Stimulated activated CD4-positive, alpha-beta T cell treated with anti-CD3 and anti-CD28 coated beads, TNF-alpha, amount 100 ng/mL, for 1 hour (primary cell): ENCODE measurements at regions not wholly inside any gene's neighbourhood (a gene's known extent, or its start where the extent isn't known, plus 50 kb on each side); places are given as distances from the start of the nearest gene placed in this dataset.

Experiments
- DNase-seq, 3 donors: peaks; one replicate each; pipeline ENCODE4 v3.0.0-alpha.2; 2020; ENCODE audit warnings: low read depth in 3 of 3, low spot score in 1 of 3

DNA sequence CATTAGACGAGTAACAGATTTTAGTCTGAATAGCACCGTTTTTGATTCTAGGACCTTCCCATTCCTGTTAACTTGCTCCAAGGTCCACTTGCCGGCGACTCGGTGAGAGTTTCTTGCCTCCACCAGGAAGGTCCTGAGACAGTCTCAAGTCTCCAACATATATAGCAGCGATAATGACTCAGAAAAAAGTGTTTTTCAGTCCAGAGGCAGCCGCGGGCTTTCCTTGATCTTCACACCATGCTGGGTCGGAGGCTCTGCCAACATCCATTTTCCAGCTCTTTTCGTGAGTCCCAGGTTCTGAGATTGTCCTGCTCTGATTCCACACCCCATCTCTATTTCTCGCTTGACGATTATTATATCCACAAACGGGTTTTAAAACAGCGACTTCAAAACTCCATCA lies 170.5 kb downstream of the GPX5 start:
- no peak for DNase-seq

DNA sequence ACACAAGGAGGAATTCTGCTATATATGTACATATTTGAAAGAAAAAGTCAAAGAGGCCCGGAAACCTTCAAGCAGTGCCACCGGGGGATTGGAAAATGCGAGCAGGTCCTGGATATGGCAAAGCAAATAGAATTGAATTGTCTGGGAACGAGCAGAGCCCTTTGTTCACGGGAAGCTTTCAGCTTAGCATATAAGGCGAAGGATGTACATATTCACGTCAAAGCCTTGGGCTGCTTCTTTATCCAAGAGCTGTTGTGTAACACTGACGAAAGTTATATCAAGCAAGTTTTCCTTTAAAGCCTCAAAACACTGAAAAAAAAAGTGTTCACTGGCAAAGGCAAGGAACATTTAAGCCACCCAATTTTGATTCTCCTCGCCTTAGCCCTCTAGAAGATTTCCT lies 171.0 kb downstream of the GPX5 start:
- DNase-seq: no peak

DNA sequence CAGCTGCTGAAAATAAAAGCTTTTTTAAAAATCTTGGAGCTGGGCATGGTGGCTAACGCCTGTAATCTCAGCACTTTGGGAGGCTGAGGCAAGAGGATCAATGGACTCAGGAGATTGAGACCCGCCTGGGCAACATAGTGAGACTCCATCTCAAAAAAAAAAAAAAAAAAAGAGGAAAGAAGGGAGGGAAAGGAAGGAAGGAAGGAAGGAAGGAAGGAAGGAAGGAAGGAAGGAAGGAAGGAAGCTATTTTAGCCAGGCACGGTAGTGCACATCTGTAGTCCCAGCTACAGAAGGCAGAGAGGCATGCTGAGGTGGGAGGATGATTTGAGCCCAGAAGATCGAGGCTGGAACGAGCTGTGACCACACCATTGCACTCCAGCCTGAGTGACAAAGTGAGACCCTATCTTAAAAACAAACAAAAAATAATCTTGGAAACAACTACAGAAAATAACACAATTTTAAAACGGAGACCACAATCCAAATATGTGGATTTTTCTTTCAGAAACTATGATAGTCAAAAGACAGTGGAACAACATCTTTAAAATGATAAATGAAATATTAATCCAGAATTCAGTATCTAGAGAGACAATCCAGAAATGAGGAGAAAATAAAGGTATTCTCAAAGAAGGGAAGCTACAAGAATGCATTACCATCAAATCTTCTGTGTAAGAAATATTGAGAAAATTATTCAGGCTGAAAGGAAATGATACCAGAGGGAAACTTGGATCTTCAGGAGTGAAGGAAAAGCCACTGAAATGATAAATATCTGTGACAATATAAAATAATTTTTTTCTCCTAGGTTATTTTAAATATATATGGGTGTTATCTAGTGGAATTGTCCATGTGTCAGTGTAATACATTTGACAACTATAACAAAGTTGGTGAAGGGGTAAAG lies 182.0 kb downstream of the GPX5 start:
- no peak for DNase-seq

DNA sequence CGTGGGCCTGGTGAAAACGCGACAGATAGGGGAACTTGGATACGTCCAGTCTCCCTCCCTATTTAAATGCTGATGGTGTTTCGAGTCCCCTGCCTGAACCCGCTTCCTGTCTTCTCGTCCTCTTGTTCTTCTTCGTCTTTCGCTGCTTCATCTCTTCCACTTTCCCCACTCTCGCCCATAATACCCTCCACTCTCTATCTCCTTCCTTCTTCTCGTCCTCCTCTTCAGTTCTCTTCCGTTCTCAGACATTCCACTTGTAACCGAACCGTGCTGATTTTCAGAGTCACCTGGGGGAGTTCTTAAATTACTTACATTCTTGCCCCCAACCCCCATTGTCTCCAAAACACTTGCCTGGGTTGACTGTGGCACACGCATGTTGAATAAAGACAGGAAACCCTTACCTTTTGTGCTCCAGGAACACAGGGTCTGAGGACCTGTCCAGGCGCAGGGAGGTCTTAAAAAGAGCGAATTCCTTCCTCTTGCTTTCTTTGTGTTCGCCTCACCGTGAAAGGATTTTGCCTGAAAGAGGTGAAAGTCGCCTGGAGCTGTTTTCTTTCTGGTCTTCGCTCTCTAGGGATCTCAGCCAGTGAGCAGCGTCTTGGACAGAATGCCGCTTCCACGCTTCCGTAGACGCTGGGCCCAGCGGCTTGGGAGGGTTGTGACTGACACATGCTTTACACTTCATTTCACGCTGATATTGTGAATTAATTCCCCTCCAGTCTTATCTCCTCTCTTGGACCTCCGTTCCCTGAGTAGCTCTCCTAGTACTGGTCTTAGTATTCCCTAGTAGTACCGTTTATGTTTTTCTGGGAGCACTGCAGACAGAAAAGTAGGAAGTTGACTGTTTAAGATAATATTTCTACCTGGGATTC lies 184.0 kb downstream of the GPX5 start:
- no peak for DNase-seq

DNA sequence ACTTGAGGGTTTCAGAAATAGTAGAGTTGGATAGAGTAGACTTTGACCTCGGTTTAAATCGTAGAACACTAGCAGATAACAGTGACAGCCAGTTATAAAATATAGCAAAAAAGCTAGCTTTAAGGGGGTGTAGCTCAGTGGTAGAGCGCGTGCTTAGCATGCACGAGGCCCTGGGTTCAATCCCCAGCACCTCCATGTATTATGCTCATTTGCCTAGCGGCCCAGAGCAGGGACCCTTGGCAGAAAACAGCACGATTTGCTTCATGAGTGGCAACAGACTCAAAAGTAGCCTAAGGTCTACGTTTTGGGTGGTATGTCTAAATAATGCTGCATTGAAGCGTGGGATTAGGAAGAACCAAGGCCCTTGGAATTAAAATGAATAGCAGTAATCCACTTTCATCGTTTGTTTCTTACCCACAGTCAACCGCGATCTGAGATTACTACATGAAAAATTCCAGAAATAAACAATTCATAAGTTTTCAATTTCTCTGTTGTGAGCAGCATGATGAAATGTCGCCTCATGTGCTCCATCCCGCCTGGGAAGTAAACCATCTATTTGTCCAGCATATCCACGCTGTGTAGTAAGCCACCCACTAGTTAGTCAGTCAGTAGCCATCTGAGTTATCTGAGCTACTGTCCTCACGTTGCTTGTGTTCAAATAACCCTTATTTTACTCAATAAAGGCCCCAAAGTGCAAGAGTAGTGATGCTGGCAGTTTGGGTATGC lies 184.9 kb downstream of the GPX5 start:
- DNase-seq: no peak

DNA sequence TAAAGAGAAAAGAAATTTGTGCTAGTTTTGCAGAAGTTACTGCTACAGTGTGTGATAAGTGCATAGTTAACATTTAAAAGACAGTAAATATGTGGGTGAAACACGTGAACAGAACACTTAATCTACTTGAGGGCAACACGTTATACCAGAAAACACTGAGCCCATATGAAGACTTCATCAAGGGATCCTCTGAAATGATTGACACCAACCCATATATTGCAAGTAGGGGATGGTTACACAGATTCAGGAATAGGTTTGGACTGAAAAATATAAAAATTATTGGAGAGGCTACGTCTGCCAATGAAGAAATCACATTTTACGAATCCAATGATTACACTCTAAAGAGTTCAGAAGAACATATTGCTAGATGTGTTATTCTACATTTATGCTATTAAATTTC lies 185.6 kb downstream of the GPX5 start:
- DNase-seq: no peak

DNA sequence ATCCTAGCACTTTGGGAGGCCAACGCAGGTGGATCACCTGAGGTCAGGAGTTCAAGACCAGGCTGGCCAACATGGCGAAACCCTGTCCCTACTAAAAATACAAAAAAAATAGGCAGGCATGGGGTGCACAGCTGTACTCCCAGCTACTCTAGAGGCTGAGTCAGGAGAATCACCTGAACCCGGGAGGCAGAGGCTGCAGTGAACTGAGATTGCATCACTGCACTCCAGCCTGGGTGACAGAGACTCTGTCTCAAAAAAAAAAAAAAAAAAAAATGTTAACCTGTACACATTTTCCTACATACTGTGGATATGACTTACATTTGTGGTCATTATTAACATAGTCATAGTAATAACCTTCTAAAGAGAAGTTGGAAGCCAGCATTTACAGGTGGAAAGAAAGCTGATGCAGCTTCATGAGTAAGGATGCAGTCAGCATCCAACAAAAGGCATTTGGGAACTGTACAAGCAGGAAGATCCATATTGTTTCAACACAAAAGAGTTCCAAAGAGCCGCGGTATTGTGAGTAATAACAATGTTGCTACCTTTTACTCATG lies 186.2 kb downstream of the GPX5 start:
- no peak for DNase-seq

DNA sequence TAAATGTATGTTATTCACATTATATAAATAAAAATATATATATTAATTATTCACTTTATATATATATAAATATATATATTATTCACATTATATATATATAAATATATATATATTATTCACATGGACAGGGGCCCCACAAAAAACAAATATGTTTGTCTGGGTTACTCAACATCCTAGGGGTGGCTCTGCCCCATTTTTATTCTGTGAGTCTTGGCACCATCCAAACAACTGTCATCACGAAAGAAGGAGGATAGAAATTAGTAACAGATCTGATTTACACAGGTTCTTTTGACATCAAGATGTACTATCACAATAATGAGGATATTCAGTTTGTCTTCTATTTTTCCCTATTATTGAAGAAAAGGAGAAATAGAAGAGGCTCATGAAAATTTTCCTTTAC lies 187.3 kb downstream of the GPX5 start:
- no peak for DNase-seq

DNA sequence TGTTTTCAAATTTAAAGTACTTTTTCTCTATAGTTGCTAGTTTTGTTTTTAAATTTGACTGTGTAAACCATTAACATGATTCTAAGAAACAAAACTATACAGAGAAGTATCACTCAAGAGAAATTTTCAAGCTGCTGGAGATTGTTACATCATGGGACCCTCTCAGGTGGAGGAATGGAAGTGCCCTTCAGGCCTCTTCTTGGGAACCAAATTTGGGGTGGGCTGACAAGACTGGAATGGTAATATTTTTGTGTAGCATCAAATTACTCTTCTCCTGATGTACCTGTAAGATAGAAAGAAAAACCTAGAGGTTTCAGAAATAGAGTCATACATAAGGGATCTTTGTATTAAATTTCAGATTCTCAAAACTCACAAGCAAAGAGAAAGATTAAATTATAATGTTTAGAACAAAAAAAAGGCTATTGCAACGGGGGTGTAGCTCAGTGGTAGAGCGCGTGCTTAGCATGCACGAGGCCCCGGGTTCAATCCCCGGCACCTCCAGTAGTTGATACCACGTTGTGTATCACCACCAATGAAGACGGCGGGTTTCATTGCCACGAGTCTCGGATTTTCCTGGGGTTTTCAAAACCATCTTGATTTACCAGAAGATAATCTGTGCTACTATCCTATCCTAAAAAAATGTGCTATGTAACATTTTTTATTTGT lies 193.7 kb downstream of the GPX5 start:
- DNase-seq: no peak

DNA sequence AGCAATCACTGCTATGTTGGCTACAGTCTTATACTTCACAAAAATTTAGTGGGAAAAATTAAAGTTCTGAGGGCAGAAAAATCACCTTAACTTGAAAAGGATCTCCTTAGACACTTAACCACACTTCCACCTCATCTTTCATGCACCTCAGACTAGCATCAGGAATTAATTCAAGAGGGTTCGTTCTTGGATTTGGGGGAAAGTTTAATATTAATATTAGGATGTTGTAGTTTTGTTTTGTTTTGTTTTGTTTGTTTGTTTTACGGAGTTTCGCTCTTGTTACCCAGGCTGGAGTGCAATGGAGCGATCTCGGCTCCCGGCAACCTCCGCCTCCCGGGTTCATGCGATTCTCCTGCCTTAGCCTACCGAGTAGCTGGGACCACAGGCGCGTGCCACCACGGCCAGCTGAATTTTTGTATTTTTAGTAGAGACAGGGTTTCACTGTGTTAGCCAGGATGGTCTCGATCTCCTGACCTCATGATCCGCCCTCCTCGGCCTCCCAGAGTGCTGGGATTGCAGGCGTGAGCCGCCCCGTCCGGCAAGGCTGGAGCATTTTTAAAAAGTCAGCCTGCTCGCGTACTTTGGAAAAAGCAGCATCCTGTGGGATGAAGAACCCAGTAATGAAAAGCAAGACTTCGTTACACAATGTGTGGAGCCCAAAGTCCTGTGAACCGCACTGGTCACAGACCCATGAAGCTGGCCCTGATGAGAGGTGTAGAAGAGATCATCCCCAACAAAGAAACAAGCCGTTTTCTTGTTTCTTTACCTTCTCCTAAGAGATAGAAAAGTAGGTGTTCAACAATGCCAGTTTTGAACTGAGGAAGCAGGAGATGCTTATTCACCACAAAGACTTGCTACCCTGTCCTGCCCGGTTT lies 194.9 kb downstream of the GPX5 start:
- no peak for DNase-seq

DNA sequence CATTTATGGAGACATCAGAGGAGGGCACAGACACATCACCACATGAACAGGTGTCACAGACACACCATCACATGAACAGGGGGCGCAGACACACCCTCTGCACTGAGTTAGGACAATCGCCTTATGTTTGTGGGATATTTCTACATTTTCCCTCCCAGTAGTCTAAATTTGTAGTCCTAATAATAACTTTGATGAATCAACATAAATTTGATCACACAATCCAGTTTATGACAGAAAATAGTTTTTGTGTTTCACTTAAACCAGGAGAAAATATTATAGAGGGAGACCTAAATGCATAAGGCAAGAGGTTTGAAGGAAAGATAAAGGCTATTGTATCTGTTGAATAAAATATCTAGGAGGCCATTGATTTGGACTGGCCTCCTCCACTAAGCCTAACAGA lies 195.7 kb downstream of the GPX5 start:
- DNase-seq: no peak

DNA sequence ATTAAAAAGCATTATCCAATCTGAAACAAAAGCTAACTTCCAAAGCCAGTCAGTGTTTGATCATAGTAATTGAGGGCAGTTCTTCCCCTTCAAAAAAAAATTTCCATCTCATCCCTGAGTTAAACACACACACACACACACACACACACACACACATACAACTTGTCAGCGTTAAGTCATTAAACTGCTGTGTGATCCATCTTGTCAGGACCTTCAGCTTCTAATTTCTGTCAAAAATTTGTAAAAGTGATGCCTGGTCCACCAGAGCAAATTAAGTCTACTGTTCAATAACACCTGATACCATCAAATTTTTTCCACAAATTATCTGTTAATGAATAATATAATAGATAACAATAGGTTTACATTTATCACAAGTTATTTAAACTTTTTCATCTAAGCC lies 198.7 kb downstream of the GPX5 start:
- no peak for DNase-seq

DNA sequence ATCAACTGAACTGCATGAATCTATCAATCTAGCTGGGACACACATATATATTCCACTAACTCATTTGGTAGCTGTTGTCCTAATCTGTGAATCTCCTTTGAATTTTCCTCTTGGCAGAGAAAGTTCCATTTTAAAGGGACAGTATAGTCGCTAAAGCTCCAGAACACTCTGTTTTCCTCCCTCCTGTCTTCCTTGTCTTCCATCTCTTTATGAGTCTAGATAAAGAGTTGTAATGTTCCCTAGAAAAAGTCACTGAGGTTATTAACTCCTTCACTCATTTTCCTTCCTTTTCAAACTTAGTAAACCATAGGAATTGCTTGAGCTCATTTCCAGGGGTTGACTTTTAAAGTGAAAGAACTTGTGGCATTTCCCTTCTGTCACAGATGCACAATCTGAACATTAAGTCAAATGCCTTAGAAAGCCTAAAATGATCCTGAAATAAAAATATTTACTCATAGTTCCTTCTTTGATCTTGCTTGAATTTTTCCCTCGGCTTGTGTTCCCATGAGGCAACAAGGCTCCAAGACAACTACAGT lies 198.4 kb downstream of the TRIM27 start:
- DNase-seq: no peak

DNA sequence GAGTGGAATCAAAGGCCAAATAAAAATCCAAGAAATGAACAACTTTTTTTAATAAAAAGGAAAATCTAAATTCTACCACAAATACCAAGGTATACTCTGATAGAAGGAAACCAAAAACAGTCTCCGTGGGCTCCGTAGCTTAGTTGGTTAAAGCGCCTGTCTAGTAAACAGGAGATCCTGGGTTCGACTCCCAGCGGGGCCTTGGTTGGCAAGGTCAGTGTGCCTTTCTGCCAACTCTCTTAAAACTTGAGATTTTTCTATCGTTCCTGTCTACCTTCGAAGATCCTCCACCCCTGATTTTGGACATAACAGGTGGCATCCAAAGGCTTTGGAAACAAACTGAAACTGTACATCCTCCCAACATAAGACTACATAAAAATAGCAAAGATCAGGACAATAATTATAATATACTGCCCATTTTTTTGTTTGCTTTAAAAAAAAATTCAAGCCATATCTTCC lies 197.9 kb downstream of the TRIM27 start:
- no peak for DNase-seq

DNA sequence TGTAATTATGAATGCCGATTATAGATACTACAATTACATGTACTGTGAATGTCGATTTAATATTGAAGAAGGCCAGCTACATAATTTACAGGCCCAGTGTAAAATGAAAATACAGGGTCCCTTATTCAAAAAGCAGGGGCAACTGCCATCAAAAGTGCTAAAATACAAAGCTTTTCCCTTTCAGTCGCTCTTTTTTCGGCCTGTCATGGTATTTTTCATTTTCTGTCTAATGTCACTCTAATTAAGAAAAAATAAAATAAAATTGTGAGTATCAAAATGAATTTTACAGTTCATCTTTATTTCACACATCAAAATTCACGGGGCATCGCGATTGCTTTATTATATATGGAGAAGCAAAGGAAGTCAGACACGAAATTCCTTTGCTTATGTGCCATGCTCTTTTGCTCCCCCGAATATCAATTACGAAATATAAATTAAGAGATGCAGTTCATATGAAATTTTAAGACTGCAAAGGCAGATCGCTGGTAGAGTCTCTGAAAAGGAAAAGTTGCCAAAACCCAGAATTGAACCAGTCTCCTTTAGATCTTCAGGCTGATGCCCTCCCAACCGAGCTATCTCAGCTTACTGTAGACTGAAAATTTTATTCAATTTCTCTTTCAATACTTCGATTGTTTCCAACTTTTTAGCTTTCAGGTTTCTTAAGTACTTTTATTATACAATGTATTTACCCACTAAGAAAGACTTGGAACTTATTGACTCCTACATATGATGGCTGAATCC lies 197.0 kb downstream of the TRIM27 start:
- DNase-seq: no peak

DNA sequence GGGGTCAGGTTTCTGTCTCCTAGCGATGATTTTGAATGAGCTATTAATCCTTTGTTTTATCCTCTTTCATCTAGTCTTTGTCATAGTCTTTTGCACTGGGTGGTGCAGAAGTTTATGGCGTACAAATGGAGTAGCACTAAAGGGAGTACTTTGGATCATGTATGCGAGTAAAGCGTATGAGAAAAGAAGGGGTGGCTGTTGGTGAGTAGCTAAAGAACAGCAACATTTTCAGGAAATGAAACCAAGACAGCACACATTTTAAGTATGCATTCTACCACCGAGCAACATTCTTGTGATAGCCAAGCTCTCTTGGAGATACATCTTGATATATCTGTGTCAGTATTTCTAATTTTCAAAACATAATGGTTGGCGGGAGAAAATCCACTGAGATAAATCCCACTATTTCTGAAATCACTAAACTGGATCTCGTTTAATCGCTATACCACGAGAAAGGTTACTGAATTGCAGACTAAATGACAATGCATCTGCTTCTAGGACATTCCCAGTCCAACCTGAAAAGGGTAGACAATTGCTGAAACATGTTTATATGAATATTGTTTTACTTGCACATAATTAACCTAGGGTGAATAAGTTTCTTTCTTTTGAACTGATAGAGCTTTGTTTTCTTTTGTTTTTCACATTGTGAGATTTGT lies 196.1 kb downstream of the TRIM27 start:
- no peak for DNase-seq

DNA sequence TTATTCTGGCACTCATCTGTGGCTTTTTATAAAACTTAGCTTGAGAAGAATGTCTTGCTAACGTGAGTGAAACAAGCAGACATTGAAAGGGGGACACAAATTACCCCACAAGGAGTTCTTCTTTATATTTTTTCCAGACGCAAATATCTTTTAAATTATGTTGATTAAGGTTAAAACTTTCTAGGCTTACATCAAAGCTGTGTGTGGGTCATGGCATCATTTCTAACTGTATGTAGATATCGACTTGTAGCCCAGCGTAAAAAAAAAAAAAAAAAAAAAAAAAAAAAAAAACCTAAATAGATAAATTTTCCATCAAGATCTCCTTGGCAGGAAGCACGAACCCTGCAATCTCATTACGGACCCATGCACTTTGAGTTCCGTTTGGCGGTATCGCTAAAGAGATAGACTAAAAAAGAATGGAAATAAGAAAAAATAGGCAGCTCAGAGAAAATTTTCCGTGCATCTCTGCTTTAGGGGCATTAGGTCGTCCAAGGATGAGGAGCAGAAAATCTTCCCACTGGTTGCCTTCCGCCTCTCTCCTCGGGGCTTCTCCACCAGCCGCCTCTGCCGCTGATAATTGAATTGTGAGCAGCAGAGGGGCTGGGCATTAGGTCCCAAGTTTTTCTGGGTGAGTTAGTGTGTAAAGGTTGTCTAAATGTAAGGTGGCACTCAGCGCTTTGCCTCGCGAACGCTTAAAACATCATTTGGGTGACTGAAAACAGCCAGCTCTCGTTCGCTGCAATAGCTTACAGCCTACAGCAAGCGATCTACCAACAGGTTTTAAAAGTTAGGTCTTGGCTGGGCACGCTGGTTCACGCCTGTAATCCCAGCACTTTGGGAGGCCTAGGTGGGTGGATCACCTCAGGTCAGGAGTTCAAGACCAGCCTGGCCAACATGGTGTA lies 194.0 kb downstream of the TRIM27 start:
- no peak for DNase-seq
